H54 (cell line): ENCODE measurements at regions not wholly inside any gene's neighbourhood (a gene's known extent, or its start where the extent isn't known, plus 50 kb on each side); places are given as distances from the start of the nearest gene placed in this dataset.

ENCODE experiments used
- DNase-seq: peaks from one replicate; pipeline ENCODE4 v3.0.0; 2011; ENCODE audit warnings: low spot score, mixed read lengths; ENCODE audit not compliant: insufficient read length
- FAIRE-seq: peaks from 3 replicates; lab custom pipeline; 2011; peaks lifted over from hg19 to GRCh38; lab: Jason Lieb, UNC
- POLR2A ChIP-seq: IDR thresholded peaks from 2 replicates; pipeline ENCODE4 v1.6.1; 2011; ENCODE audit warnings: low read depth, mild to moderate bottlenecking, low read length

DNA sequence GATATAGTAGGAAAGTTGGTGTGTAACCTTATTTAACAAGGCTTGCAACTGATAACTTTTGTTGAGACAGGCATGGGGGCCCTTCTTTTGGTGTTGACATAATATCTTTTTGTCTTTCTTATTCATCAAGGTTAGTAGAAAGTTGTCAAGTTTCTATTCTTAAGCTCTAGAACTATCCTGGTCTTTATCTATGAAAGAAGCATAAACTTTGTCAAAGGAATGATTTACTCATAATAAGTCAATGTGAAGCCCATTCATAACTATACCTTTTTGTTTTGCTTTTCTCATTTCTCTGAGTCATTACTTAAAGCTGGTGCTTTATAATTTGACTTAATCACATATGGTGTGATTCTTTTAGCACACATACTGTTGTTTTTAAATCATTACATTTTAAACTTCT is 312.4 kb downstream of the UTRN start:
- DNase-seq: no peak
- TF ChIP-seq POLR2A: no peak
- no peak for FAIRE-seq

DNA sequence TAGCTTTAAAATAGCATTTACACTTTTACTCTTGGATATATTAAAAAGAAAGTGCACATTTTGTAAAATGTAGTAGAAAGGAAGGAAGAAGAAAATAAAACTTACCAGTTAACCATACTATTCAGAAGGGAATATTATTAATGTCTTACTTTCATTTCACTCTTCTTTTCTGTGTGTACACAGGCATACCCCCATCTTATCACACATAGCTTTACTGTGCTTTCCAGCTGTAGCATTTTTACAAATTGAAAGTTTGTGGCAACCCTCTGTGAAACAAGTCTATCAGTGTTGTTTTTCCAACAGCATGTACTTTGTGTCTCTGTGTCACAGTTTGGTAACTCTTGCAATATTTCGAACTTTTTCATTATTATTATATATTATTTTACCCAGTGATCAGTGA is 314.5 kb downstream of the UTRN start:
- FAIRE-seq (no peak), DNase-seq (no peak)
- TF ChIP-seq POLR2A: no peak

DNA sequence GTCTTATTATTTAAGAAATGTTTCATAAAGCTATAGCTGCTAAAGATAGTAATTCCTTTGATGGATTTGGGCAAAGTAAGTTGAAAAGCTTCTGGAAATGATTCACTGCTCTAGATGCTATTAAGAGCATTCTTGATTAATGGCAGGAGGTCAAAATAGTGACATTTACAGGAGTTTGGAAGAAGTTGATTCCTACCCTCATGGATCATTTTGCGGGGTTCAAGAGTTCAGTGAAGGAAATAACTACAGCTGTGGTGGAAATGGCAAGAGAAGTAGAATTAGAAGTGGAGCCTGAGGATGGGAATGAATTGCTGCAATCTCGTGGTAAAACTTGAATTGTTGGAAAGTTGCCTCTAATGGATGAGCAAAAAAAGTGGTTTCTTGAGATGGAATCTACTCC is 316.1 kb downstream of the UTRN start:
- no peak for FAIRE-seq
- no peak for TF ChIP-seq POLR2A
- DNase-seq: no peak

DNA sequence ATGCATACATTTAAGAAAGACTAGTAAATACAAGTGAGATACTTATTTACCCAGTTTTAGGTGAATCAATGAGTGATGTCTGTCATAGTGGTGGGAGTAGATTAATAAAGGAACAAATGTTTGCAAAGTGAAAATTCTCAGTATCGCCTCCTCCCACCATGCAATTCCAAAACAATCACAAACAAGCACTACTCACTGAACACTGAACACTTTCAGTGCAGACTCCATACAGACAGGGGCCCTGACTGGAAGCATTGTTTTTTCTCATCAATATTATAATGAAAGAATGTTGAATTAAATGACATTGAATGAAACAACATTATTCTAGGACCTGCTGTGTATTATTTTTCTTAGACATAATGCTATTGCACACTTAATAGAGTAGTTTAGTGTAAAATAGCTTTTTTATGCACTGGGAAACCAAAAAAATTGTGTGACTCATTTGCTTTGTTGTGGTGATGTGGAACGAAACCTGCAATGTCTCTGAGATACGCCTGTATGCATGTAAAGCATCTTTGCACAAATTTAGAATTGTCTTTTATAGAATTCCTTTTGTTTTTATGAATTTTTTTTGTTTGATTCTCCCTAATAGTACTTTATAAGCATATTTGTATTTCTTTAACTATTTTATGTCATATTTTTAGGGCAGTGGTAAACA is 317.5 kb downstream of the UTRN start:
- DNase-seq (no peak), FAIRE-seq (no peak)
- TF ChIP-seq POLR2A: no peak

DNA sequence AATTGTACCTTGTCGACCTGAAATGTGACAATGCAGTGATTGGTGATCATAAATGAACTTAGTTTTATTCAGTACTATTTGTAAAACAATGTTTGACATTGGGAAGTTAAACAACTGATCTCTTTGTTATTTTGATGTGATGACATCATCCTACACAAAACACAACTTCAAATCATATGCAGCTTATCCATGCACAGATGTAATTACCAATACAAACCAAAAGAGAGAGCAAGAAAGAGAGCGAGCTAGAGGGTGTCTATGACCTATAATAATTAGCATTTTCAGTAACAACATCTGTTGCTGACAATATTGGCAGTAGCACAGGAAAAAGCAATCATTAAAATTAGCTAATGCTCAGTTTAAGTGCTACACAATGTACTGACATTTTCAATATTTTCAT is 320.9 kb downstream of the UTRN start:
- FAIRE-seq (no peak), DNase-seq (no peak)
- TF ChIP-seq POLR2A: no peak

DNA sequence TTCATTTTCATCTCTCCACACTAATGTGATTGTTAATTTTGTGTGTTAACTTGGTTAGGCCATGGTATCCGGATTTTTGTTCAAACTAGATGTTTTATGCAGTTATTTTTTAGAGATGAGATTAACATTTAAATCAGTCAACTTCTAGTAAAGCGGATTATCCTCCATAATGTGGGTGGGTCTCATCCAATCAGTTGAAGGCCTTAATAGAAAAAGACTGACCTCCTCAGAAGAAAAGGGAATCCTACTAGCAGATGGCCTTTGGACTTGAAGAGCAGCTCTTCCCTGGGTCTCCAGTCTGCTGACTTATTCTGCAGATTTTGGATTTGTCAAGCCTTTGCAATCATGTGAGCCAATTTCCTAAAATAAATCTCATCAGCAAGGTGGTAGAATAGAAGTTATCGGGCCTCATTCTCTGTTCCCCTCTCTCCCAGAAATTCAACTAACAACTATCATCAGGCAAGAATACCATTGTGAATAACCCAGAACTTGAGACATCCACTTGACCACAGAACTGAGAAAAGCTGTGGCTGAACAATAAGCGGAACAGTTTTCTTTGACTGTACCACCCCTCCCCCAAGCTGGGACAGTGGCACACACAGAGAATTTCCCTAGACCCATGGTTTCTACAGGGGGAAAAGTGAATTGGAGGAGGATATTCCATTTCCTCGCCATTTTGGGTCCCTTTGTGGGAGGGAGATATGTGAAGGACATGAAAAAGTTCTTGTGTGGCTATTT is 323.0 kb downstream of the UTRN start:
- DNase-seq (no peak), FAIRE-seq (no peak)
- no peak for TF ChIP-seq POLR2A

DNA sequence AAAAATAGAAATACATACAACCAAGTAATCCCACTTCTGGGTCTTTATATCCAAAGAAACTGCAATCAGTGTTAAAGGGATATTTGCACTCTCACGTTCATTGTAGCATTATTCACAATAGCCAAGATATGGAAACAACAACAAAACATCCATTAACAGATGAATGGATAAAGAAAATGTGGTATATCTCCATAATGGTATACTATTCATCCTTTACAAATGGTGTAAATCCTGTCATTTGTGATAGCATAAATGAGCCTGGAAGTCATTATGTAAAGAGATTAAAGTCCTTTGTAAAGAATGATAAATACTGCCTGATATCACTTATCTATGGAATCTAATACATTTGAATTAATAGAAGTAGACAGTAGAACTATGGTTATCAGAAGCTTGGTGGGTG is 327.7 kb downstream of the UTRN start:
- DNase-seq (no peak), FAIRE-seq (no peak)
- no peak for TF ChIP-seq POLR2A

DNA sequence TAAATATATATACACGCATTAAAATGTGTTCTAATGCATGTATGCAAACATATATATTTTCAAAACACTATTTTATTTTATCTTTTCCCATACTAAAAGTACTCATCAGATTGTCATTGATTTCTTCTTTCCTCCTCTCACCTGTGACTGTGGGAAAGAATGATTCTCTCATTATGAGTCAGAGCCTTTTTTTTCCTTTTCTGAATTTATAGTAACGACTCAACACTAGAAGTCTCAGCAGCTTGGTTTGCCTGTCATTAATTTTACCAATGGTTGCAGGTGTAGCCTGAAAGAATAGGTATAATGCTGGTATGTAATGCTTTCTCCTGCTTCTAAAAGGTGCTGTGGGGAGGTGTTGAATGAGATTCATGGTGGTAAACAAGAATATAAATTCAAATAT is 328.7 kb downstream of the UTRN start:
- TF ChIP-seq POLR2A: no peak
- no peak for DNase-seq
- FAIRE-seq: no peak

DNA sequence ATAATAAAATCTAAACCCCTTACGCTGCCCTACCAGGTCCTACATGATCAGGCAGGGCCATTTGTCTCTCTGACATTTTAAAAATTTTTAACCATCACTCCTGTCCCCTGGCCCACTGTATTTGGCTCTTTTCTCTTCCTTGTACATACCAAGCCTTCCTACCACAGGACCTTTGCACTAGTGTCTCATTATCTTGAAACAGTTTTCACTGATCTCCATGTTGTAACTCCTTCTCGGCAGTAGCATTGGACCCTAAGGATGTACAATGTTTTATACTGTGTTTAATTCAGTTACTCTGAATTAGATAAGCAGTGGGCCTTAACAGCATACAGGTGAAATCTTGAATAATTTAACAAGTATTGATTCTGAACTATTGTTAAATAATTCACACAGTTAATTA is 330.7 kb downstream of the UTRN start:
- FAIRE-seq (no peak), DNase-seq (no peak)
- no peak for TF ChIP-seq POLR2A

DNA sequence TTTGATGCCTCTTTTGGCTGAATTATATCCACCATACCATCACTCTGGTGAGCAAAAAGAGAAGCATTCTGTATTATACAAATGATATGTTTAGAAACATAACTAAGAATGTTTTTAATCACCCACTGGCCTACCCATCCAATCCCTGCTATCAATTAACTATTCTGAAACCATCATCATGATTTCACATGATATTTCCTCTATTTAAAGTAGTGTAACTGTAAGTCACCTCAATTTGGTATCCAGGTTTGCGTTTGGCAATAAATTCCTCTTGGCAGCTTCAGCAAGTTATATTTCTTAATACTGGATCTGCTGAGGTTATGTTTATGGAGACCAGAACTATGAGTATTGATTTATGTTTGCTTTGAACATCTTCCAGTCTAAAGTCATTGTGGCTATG is 332.1 kb downstream of the UTRN start:
- no peak for TF ChIP-seq POLR2A
- FAIRE-seq (no peak), DNase-seq (no peak)

DNA sequence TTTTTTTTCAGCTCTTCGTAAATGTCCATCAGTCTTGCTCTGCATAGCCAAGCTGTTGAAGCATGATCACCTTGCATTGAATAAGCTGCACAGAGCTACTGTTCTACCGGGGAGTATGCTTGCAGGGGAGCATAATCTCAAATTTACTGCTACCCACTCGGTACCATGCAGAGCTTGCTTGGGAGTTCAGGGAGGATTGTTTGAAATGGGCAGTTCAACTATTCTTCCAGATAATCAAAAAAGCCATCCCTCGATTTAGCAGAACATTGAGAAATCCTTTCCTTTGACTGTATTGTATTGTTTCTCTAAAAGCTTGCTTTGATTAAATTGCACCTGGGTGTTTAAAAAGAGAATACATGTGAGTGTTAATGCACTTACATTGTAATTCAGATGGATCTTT is 332.6 kb downstream of the UTRN start:
- DNase-seq (no peak), FAIRE-seq (no peak)
- no peak for TF ChIP-seq POLR2A

DNA sequence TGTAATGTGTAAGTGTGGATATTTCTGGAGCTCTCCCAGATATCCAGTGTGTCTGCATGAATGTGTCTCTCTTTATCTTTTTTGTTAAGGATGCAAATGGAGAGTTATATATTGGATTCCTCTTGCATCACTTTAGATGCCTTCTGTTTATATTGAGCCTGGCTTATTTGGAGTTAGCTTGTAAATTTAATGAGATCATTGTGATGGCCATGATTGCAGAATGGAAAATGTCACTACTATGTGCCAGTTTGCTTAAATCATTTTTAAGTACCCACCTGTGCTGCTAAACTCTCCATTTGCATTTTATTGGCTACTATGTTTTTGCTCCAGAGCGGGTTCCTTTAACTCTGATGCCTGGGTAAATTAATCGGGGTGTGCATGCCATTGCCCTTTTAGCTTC is 334.8 kb downstream of the UTRN start:
- no peak for FAIRE-seq

DNA sequence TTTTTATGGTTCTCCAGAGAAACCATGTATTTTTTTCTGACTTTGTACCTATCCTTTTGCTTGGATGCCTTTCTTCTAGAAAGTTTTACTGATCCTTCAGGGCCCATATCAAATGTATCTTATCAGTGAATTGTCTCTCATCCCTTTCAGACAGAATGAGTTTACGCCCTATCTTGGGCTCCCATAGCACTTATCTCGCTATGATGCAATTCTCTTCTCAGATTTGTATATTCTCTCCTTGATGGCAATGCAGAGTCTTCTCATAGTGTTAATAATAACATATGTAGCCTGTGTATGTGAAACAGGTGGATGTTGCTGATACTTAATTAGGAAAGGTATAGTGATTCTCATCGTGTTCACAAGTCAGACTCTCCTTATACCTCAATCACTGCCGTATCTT is 336.2 kb downstream of the UTRN start:
- no peak for TF ChIP-seq POLR2A
- FAIRE-seq: no peak
- no peak for DNase-seq

More for the DNA sequence above, 334.8 kb downstream of the UTRN start:
- no peak for TF ChIP-seq POLR2A
- DNase-seq: no peak

DNA sequence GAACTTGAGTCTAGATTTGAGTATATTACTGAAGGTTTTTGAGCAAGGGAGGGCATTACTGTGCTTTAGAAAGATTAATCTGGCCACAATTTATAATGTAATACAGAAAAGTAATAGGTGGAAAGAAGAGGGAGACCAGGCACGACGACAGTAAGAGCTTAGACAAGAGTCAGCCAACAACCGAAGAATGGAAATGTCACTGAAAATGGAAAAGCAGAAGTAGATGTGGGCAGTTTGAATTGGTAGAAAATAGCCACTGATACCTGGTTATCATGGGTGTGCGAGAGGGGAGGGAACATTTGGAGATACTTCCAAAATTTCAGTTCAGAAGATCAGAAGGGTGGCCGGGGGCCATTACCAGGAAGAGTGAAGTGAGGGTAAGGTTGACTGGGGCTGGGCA is 339.1 kb downstream of the UTRN start:
- DNase-seq: no peak
- no peak for FAIRE-seq

DNA sequence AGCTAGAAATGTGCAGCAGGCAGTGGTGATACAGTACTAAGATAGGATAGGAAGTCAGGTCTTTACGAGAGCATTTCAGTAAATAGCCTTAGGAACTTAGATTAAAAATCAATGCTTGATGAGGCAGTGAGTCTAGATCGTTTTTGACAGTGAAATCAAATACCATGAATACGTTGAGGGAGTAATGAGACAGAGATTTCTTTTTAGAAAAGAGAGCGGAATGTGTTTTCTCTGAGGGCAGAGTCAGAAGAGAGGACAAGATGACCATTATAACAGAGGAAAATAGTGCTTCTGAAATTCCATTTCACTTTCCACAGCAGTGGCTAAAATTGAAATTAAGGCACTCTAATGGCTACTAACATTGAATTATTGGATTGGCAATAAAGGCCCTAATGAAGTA is 339.6 kb downstream of the UTRN start:
- no peak for TF ChIP-seq POLR2A
- DNase-seq: no peak
- FAIRE-seq: no peak

More for the DNA sequence above, 339.1 kb downstream of the UTRN start:
- no peak for TF ChIP-seq POLR2A
